ENCODE measurements at regions not wholly inside any gene's neighbourhood (a gene's known extent, or its start where the extent isn't known, plus 50 kb on each side); places are given as distances from the start of the nearest gene placed in this dataset.

DNA sequence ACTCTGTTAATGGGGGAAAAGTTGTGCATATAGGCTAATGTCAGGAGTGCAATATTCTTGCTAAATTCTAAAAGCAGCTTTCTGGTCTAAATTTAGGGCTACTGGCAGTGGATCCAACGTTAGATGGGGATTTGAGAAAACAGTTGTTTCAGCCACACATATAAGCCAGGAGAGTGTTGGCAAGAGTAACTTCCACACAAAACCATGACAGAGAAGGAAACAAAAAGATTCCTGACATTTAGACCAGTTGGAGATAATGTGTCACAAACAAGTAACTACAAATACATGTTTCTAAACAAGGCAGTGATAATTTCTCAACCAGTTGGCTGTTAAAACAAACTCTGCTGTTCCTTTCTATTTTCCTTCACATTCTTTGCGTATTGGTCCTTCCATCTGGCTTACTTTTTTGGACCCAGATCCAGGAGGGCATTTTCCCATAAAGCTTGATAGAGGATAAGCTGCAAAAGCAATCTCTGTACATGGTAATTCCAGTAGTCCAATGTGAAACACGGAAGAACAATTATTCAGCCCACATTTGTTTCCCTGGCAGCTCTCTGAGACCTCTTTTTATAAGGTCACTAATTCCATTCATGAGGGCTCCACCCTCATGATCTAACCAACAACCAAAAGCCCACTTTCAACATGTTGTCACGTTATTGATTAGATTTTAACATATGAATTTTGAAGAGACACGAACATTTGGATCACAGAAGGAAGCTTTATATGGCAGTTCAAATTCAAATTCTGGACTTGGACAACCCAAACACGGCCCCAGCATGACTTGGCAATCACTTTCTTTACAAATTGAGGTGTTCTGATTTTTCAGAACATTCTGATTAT is 1888.6 kb downstream of the MRPL39 start:
- peaks cover 11% of the 10 kb centered on the region for H3K9me3 ChIP-seq (replicated peaks)
- no peaks in the 10 kb centered on the region for H3K4me1 ChIP-seq
- no peak overlapping the region for H3K27ac ChIP-seq (replicated peaks)
- TF ChIP-seq, protein P1, sequence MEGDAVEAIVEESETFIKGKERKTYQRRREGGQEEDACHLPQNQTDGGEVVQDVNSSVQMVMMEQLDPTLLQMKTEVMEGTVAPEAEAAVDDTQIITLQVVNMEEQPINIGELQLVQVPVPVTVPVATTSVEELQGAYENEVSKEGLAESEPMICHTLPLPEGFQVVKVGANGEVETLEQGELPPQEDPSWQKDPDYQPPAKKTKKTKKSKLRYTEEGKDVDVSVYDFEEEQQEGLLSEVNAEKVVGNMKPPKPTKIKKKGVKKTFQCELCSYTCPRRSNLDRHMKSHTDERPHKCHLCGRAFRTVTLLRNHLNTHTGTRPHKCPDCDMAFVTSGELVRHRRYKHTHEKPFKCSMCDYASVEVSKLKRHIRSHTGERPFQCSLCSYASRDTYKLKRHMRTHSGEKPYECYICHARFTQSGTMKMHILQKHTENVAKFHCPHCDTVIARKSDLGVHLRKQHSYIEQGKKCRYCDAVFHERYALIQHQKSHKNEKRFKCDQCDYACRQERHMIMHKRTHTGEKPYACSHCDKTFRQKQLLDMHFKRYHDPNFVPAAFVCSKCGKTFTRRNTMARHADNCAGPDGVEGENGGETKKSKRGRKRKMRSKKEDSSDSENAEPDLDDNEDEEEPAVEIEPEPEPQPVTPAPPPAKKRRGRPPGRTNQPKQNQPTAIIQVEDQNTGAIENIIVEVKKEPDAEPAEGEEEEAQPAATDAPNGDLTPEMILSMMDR (IDR thresholded peaks at IDR 0.05; ENCODE audit: borderline replicate concordance) = no peak
- H3K4me3 ChIP-seq = no peak overlapping the region
- no peaks in the 10 kb centered on the region for H3K27me3 ChIP-seq (ENCODE audit: low read depth)
- no peak for DNase-seq
- intact Hi-C loops (cut with micrococcal nuclease) = no loop called here
- H3K36me3 ChIP-seq = no peaks in the 10 kb centered on the region

DNA sequence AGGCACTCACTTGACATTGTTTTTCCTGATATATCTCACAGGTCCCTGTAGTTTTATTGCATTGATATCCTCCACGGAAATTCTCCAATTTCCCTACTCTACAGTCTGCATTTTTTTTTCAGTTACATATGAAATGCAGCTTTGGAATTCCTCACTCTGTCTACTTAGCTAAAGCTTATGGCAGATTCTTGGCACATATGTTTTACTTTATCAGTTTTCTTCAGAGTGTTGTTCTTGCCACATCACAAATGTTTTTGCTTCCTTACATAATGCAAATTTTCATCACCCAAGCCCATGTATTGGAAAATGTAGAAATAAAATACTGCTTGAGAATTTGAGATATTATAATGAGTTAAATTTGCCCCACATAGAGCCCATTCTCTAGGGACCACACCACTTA is 1895.1 kb downstream of the MRPL39 start:
- peaks cover 11% of the 10 kb centered on the region for H3K9me3 ChIP-seq (replicated peaks)

DNA sequence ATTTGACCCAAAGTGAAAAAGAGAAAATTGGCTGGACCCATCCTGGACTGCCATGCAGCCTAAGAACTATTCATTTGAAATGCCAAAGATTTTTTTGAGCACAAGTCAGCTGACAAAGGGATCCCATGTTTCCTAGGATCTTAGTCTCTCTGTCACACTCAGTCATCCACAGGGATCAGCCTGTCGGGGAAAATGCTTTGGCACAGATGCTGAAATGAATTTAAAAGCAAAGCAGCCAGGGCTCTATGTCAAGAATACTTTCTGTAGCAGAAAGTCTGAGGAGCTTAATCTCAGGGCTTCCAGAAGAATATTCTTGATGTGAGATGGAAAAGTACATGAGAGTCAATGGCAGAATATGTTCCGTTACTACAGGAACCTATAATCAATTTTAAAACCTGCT is 1900.8 kb downstream of the MRPL39 start:
- Histone ChIP-seq H3K27ac (replicated peaks) (no peak overlapping the region), H3K9me3 (replicated peaks) (no peaks in the 10 kb centered on the region), H3K4me1 (no peaks in the 10 kb centered on the region), H3K4me3 (no peak overlapping the region), H3K36me3 (no peaks in the 10 kb centered on the region), H3K27me3 (ENCODE audit: low read depth) (no peaks in the 10 kb centered on the region)
- TF ChIP-seq, protein P1 (IDR thresholded peaks at IDR 0.05; ENCODE audit: borderline replicate concordance) = no peak
- intact Hi-C loops (cut with micrococcal nuclease) = no loop called here
- no peak for DNase-seq

More for the DNA sequence above, 1895.1 kb downstream of the MRPL39 start:
- no peak for DNase-seq
- intact Hi-C loops (cut with micrococcal nuclease) = no loop called here
- no peaks in the 10 kb centered on the region for H3K36me3 ChIP-seq
- TF ChIP-seq, protein P1 (IDR thresholded peaks at IDR 0.05; ENCODE audit: borderline replicate concordance) = no peak
- no peaks in the 10 kb centered on the region for H3K4me1 ChIP-seq
- no peak overlapping the region for H3K27ac ChIP-seq (replicated peaks)
- H3K4me3 ChIP-seq = no peak overlapping the region
- H3K27me3 ChIP-seq (ENCODE audit: low read depth) = no peaks in the 10 kb centered on the region

DNA sequence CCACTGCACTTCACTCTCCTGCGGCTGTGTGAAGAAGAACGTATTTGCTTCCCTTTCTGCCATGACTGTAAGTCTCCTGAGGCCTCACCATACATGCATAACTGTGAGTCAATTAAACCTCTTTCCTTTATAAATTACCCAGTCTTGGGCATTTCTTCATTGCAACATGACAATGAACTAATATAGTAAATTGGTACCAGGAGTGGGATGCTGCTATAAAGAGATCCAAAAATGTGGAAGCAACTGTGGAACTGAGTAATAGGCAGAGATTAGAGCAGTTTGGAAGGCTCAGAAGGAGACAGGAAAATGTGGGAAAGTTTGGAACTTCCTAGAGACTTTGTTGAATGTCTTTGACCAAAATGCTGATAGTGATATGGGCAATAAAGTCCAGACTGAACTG is 1907.9 kb downstream of the MRPL39 start:
- no peak for DNase-seq
- Histone ChIP-seq H3K4me3 (no peak overlapping the region), H3K36me3 (no peaks in the 10 kb centered on the region), H3K27ac (replicated peaks) (no peak overlapping the region), H3K9me3 (replicated peaks) (peaks cover 16% of the 10 kb centered on the region), H3K27me3 (ENCODE audit: low read depth) (no peaks in the 10 kb centered on the region), H3K4me1 (no peaks in the 10 kb centered on the region)
- intact Hi-C loops (cut with micrococcal nuclease) = no loop called here
- TF ChIP-seq, protein P1 (IDR thresholded peaks at IDR 0.05; ENCODE audit: borderline replicate concordance) = no peak

DNA sequence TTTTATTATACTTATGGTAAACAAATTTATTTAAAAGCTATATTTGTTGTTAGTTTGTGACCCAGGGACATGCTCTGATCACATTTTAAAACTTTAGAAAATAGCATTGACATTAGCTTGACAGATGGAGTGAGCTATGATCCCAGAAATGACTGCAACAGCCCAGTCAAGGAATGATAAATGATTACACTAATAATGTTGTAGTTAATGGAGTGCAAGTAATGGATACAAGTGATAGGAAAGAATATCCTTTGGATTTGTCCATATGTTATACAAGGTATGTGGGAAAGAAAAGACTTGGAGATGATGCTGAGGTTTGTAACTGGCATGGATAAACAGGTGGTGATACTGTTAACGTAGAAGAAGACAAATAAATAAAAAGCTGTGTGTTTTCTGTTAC is 1908.7 kb downstream of the MRPL39 start:
- DNase-seq = no peak
- Histone ChIP-seq H3K27ac (replicated peaks) (no peak overlapping the region), H3K36me3 (no peaks in the 10 kb centered on the region), H3K9me3 (replicated peaks) (peaks cover 16% of the 10 kb centered on the region), H3K4me1 (no peaks in the 10 kb centered on the region), H3K27me3 (ENCODE audit: low read depth) (no peaks in the 10 kb centered on the region), H3K4me3 (no peak overlapping the region)
- intact Hi-C loops (cut with micrococcal nuclease) = no loop called here
- TF ChIP-seq, protein P1 (IDR thresholded peaks at IDR 0.05; ENCODE audit: borderline replicate concordance) = no peak

Data from left ventricle myocardium inferior (tissue), 1 donor.